Fibroblast of the aortic adventitia (primary cell): ENCODE measurements at regions not wholly inside any gene's neighbourhood (a gene's known extent, or its start where the extent isn't known, plus 50 kb on each side); places are given as distances from the start of the nearest gene placed in this dataset.

ENCODE experiments used
- DNase-seq: peaks from one replicate; pipeline ENCODE4 v3.0.0-alpha.2; 2010; ENCODE audit warnings: low read depth
- H3K4me3 ChIP-seq: 2 replicates; pipeline ENCODE4 v1.5.1; 2011; ENCODE audit warnings: low read depth, mild to moderate bottlenecking, control low read depth, low read length, moderate library complexity
- TF ChIP-seq, protein P1 (sequence below): IDR thresholded peaks from 2 replicates; pipeline ENCODE4 v1.5.1; 2011; ENCODE audit warnings: mild to moderate bottlenecking, low read length, control low read depth, inconsistent platforms; ENCODE audit not compliant: insufficient read depth

DNA sequence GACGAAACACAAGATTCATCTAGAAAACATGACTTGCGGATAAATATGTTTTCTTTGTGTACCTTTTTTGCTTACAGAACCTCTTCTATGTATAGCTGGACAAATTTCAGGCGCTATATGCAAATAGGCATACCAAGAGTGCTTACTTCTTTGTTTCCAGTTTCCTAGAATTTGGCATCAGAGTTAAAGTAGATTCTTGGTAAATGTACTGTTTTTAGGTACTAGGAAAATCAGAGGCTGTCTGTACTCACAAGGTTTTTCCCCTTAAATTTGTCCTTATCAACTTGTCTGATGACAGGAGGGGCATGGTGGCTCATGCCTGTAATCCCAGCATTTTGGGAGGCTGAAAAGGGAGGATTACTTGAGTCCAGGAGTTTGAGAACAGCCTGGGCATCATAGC is 124.9 kb upstream of the TMEM170B start:
- TF ChIP-seq, protein P1, sequence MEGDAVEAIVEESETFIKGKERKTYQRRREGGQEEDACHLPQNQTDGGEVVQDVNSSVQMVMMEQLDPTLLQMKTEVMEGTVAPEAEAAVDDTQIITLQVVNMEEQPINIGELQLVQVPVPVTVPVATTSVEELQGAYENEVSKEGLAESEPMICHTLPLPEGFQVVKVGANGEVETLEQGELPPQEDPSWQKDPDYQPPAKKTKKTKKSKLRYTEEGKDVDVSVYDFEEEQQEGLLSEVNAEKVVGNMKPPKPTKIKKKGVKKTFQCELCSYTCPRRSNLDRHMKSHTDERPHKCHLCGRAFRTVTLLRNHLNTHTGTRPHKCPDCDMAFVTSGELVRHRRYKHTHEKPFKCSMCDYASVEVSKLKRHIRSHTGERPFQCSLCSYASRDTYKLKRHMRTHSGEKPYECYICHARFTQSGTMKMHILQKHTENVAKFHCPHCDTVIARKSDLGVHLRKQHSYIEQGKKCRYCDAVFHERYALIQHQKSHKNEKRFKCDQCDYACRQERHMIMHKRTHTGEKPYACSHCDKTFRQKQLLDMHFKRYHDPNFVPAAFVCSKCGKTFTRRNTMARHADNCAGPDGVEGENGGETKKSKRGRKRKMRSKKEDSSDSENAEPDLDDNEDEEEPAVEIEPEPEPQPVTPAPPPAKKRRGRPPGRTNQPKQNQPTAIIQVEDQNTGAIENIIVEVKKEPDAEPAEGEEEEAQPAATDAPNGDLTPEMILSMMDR, result no peak
- H3K4me3 ChIP-seq, result no peak overlapping the region

DNA sequence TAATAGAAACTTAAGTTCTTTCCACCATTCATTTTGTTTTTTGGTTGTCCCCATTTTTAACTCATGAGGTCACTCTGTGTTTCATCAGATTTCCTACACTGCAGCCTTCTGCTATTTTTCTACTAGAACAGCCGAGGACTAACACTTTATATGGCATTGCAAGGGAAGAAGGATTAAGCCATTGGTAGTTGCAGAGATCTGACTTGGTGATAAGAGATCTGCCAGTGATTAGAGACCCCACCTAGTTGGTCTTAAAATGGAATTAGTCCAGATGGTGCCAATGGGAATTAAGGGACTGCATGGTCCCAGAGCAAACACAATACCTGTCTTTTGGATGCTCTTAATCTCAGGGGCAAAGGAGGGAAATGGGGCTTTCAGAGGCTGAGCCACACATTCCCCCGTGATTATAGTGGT is 125.5 kb upstream of the TMEM170B start:
- no peak overlapping the region for H3K4me3 ChIP-seq
- TF ChIP-seq, protein P1, result no peak
- DNase-seq, result peak; percentile 24

More for the DNA sequence above, 124.9 kb upstream of the TMEM170B start:
- DNase-seq, result no peak

DNA sequence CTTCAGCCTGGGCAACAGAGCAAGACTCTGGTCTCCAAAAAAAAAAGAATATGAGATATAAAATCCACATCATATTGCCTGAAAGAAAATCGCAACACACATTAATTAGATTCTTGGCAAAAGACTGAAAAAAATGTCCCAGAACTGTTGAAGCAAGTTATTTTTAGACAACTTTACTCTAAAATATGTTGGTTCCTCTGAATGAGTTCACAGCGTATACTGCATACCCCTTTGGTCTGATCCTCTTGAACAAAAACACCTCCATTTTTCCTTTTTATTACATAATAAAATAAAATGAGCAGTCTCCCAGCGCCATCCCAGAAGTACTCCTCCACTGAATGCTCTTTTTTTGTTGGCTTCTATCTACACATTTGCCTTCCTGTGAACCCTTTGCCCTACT is 126.0 kb upstream of the TMEM170B start:
- no peak for DNase-seq
- no peak overlapping the region for H3K4me3 ChIP-seq
- TF ChIP-seq, protein P1, result no peak

DNA sequence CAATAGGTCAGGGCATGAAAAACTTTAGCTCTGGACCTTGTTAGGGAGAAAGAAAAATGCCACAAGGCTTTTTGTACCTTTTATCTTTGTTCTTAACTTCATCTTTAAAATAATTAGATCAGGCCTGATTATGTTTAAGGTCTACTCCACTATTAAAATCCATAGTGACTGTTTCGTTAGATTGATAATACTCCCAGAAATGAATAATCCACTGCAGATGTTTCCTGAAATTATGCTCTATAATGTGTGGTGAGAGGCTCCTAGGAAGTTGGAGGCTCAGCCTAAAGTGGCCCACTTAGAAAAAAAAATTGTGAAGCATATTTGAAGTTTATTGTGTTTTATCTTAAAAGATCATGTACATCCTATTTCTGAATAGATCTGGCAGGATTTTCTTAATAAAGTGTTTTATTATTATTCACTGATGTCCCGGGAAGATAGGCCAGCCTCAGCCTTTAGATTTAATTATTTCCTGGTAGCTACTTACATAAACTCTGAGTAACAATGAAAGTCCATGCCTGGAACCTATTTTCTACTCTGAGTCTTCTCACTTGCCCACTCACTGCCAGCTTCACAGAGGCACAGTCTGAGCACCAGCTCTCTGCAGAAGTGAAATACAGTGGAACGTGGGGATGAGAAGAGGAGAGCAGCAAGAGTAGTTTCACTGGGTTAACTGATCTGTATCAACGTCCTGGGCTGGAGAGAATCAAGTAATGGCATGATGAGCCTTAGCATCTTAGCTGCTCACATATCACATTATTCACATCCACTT is 126.8 kb upstream of the TMEM170B start:
- TF ChIP-seq, protein P1, result no peak
- no peak overlapping the region for H3K4me3 ChIP-seq
- DNase-seq, result no peak

DNA sequence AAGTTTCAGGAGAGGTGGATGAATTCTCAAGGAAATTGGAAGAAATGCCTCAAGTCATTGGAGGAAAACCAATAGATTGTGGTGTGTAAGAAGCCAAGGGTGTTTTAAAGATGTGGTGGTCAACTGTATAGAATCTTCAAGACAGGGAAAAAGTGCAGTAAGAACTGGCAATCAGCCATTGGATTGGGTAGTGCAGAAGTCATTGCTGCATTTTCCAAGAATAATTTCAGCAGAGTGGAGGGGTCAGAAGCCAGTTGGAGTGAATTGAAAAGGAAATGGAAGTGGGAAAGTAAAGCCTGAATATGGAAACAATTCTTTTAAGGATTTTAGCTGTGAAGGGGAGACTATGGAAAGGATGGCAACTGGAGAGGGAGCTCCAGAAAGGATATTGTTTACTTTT is 128.2 kb upstream of the TMEM170B start:
- no peak overlapping the region for H3K4me3 ChIP-seq
- TF ChIP-seq, protein P1, result no peak
- DNase-seq, result no peak

DNA sequence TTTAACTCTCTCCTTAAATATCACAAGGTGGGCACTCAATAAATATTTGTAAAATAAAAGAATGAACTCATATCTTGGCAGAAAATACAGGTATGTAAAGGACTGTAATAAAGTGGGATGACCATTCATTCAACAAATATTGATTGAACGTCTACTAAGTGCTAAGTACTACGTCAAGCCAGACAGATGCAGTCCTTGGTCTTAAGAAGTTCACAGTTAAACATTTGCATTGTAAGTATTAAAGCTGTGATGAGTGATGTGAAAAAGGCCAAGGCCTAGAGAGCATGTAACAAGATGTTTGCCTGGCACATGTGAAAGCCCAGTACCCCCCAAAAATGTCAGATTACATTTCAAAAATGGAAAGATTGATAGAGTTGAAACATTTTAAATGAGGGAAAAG is 130.1 kb upstream of the TMEM170B start:
- H3K4me3 ChIP-seq, result no peak overlapping the region
- no peak for DNase-seq
- TF ChIP-seq, protein P1, result no peak

DNA sequence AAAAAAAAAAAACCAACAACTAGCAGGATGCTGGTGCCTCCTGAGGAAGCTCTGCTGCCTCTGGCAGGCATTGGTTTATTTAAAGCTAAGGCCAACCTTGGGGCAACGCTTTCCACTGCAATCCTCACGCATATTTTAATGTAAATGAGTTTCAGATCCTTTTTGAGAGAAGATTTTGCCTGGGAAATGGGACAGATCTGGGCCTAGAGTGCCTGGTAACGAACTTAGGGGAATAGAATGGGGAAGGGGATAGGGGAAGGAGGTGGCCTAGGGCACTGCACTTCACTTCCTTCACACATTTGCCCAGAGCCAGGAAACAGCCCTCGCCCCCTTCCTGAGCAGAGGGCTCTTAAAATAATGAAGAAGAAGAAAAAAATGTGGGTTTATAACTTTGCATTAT is 132.7 kb upstream of the TMEM170B start:
- TF ChIP-seq, protein P1, result no peak
- DNase-seq, result no peak
- H3K4me3 ChIP-seq, result no peak overlapping the region
